ENCODE measurements at regions not wholly inside any gene's neighbourhood (a gene's known extent, or its start where the extent isn't known, plus 50 kb on each side); places are given as distances from the start of the nearest gene placed in this dataset.

GRCh38 chr3:159172473-159172872 lies 370.6 kb downstream of the MFSD1 start:
- no peak overlapping the region for H3K4me3 ChIP-seq
- DNase-seq, result no peak
- WGBS, 2 donors, result 60 to 76% methylated on average over 2 of the region's 2 CpGs
- no peaks in the 10 kb centered on the region for H3K4me1 ChIP-seq
- no peaks in the 10 kb centered on the region for H3K27me3 ChIP-seq
- TF ChIP-seq POLR2AphosphoS5 (IDR thresholded peaks at IDR 0.05) (no peak), EP300 (IDR thresholded peaks at IDR 0.05) (no peak), CTCF (IDR thresholded peaks at IDR 0.05) (no peak), POLR2A (IDR thresholded peaks at IDR 0.05) (no peak)
- intact Hi-C loops (cut with DNase I), result no loop called here
- no peak overlapping the region for H3K27ac ChIP-seq
- no peaks in the 10 kb centered on the region for H3K9me3 ChIP-seq
- H3K36me3 ChIP-seq, result no peaks in the 10 kb centered on the region

GRCh38 chr3:159174715-159175692 lies 373.1 kb downstream of the MFSD1 start:
- Histone ChIP-seq H3K27ac (no peak overlapping the region), H3K27me3 (no peaks in the 10 kb centered on the region), H3K9me3 (no peaks in the 10 kb centered on the region), H3K36me3 (no peaks in the 10 kb centered on the region), H3K4me1 (no peaks in the 10 kb centered on the region), H3K4me3 (no peak overlapping the region)
- DNase-seq, result no peak
- no peak for TF ChIP-seq POLR2AphosphoS5 (IDR thresholded peaks at IDR 0.05)
- no peak for TF ChIP-seq CTCF (IDR thresholded peaks at IDR 0.05)
- no peak for TF ChIP-seq EP300 (IDR thresholded peaks at IDR 0.05)
- no peak for TF ChIP-seq POLR2A (IDR thresholded peaks at IDR 0.05)
- intact Hi-C loops (cut with DNase I), result no loop called here
- WGBS, 2 donors, result 68 to 70% methylated on average over 7 of the region's 7 CpGs

- Histone ChIP-seq H3K4me1 (no peaks in the 10 kb centered on the region), H3K36me3 (no peaks in the 10 kb centered on the region), H3K27me3 (no peaks in the 10 kb centered on the region), H3K4me3 (no peak overlapping the region), H3K9me3 (no peaks in the 10 kb centered on the region), H3K27ac (no peak overlapping the region)
- intact Hi-C loops (cut with DNase I), result no loop called here
- TF ChIP-seq POLR2A (IDR thresholded peaks at IDR 0.05) (no peak), CTCF (IDR thresholded peaks at IDR 0.05) (no peak)
- 70 to 80% methylated on average over 4 of the region's 4 CpGs for WGBS, 2 donors
- DNase-seq, result no peak
Observed at GRCh38 chr3:159178209-159178897, 376.5 kb downstream of the MFSD1 start.

GRCh38 chr3:159182961-159183360 lies 381.1 kb downstream of the MFSD1 start:
- TF ChIP-seq CTCF (IDR thresholded peaks at IDR 0.05) (no peak), POLR2AphosphoS5 (IDR thresholded peaks at IDR 0.05) (no peak), EP300 (IDR thresholded peaks at IDR 0.05) (no peak), POLR2A (IDR thresholded peaks at IDR 0.05) (no peak)
- H3K27ac ChIP-seq, result no peak overlapping the region
- H3K4me1 ChIP-seq, result no peaks in the 10 kb centered on the region
- H3K27me3 ChIP-seq, result no peaks in the 10 kb centered on the region
- no peaks in the 10 kb centered on the region for H3K36me3 ChIP-seq
- H3K4me3 ChIP-seq, result no peak overlapping the region
- no peak for DNase-seq
- intact Hi-C loops (cut with DNase I), result no loop called here
- no peaks in the 10 kb centered on the region for H3K9me3 ChIP-seq
